GM18873 (cell line): ENCODE measurements at regions not wholly inside any gene's neighbourhood (a gene's known extent, or its start where the extent isn't known, plus 50 kb on each side); places are given as distances from the start of the nearest gene placed in this dataset.
"Not testable (repeated sequence)": the region's sequence is repeated elsewhere in the genome, so short reads cannot be mapped to it uniquely, and the experiment has no call there.

Experiments used
- ATAC-seq: cut with Tn5 transposase; IDR thresholded peaks from one replicate; pipeline ENCODE4 v1.9.1; 2021; ENCODE audit warnings: mild to moderate bottlenecking, moderate library complexity, moderate number of reproducible peaks; ENCODE audit not compliant: unreplicated experiment, low FRiP score

DNA sequence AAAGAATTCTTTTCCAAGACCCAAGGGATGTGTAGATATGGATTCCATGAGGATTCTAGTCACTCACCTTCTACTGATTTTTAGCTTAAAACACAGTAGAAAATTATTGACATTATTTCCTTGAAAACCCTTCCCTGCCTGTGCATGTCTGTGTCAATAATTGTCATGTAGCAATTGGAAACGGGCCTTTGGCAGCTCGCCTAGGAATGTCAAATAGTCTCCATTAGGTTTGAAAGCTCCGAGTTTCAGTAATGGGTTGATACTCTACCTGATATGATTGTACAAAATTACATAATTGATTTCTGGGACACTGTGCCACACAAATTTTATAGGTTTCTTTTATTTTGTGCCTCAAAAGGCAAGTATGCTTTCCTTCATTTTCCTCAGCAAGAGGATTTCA lies 515.2 kb upstream of the ARID1B start:
- no peak for ATAC-seq

DNA sequence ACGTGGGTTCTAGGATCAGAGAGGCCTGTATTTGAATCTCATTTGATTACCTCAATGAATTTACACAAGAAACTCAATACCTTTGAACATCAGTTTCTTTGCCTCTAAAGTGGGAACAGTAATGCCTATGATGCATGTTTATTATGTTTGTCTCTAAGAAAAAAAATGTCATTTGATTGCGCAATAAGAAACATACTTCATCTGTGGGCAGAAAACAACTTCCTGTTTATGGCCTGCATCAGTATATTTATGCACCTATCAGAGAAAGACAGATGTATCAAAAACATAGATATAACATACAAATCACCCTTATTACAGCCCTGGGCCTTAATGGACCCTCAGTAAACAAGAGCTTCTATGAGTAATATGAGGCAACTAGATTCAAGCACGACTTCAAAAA lies 516.4 kb upstream of the ARID1B start:
- ATAC-seq, result no peak

DNA sequence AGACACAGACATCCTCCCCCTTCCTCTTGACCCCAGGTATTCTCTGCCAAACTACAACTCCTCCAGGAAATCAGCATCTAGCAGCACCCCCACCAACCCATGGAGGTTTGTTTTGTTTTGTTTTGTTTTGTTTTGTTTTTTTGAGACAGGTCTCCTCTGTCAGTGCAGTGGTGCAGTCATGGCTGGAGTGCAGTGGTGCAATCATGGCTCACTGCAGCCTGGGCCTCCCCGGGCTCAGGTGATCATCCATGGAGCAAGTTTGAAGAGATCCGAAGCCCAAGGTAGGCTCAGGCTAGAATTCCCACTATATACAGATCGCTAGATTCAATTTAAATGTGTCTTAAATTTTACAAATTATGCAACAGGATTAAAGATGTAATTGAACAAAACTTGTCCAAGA lies 518.2 kb upstream of the ARID1B start:
- no peak for ATAC-seq

DNA sequence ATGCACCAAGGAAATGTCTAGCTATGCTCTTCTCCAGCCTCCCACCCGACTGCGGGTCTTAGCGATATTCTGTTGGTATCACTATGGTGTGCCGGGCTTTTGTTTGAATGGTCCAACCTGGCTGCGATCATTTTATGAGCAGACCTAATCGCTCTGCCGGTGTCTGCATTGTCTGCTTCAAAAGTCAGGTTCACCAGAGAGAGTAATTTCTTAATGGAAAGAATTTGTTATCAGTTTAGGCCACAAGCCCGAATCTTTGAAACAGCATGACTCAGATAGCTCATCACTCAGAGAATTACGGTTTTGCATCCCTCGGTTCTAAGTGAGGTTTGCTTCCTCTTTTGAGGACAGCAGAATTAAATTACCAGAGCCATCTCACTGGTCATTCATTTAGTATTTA lies 521.0 kb upstream of the ARID1B start:
- no peak for ATAC-seq

DNA sequence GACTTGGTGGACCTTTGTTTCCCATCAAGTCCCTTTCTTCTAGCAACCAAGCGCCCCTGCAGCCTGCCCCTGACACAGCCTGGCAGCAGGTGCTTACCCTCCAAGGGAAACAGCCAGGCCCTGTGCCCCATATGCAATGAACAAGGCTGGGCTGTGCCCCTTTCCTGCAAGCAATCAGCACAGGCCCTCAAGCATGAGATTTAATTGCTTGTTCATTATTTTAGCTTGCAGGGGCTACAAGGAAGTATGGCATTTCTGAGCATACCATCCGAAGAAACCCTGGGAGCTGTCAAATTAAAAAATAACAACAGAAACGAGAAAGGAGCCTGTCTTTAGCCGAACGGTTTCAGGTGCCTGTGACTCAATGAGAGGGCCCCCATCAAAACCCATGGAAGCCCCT lies 522.9 kb upstream of the ARID1B start:
- no peak for ATAC-seq

DNA sequence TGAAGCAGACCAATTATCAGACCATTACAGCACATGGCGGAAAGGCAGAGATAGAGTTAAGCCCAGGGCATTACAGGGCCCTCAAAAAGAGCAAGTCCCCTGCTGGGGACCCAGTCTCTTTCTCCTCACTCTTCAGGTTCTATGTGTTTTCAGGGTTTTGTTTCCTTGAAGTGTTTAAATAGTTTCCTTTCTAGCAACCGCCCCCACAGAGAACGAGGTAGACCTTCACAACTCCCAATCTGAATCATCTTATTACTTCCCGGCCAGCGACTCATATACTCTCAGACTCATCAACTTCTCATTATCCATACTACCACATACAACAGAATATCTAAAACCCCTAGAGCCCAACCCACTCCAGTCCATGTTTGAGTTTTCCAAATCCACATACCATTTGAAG lies 526.6 kb upstream of the ARID1B start:
- no peak for ATAC-seq

DNA sequence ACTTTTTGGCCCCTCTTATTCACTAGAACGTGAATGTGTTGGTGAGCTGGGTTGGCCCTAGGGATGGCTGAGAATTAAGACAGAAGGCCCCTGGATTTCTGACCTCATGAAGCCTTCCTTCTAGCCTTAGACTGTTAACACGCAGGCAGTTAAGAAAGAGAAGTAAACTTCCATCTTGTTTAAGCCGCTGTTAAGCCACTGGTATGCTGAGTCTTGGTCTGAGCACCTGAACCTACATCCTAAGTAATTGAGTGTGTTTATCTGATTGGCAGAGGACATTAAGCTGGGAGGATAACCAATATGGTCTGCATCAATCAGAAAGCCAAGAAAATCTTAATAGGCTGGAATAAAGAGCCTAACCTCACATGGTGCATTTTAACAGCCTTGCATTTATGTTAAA lies 535.0 kb upstream of the ARID1B start:
- no peak for ATAC-seq

DNA sequence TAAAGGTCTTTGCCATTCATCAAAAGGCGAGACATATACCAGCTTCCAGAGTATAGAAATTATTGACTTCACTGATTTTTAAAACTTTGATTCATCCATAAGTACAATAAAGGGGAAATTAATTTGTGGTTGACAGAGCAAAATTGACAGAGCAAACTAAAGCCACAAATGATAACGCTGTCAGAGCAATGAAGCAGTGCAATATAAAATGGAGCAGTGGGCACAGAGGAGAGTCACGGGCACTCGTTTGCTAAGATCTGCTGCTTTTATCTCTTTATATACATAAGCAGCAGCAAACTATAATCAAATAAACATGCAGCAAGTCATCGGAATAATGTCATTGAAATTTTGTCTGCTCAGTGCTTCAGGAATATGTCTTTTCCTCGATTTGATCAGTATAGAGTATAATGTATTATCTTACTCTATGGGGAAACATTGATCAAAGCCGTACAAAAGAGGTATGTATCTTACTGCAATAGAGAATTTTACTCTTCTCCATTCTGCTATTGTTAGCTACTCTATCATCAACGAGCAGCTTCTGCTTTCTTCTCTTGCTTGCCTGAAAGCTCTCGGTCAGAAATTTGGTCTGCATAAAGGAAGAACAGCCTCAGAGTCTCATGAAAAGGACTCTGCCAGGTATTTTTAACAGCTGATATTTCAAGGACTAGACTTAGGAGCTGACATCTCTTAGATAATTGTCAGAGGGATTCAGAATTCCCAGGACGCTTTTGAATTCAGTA lies 546.0 kb upstream of the ARID1B start:
- ATAC-seq, result no peak

DNA sequence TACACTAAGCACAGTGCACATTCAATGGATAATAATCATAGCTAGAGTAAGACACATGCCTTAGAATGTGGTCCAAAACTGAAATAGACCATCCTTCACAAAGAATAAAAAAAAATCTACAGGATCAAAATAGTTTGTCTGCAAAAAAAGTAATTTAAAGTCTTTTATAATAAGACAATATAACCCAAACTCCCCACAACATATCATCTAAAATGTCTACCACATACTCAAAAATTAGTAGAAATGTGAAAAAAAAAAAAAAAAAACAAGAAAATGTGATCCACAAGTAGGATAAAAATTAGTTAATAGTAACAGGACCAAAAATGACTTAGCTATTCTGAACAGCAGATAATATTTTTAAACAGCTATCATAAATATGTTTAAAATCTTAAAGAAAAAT lies 557.2 kb upstream of the ARID1B start:
- ATAC-seq, result no peak

DNA sequence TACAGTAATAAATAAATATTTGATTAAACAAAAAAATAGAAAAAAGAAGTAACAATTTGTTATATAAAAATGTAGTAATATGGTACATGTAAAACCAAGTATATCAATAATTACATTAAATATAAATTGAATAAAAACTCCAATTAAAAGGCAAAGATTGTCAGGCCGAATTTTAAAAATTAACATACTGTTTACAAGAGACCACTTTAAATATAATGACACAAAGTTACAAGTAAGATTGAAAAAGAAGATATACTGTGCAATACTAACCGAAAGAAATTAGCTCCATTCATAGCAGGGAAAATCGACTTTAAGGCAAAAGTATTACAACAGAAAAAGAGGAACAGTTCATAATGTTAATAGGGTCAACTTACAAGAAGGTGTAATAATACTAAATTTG lies 571.5 kb upstream of the ARID1B start:
- no peak for ATAC-seq

DNA sequence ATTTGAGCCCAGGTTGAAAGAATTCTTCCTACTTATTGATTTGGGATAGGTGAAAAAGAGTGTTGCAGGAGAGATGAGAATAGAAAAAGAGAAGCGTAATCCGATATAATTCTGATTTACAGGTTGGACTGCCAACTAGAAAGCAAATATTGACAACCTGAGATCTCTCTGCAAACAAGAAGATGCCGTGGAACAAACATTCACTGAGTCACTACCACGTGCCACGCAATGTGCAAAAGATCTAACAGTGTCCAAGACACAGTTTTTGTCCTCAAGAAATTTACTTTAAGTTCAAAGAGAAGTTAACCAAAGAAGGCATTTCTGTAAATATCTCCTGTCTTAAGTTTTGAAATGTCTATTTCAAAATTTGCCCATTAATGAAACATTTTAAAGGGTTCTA lies 578.0 kb upstream of the ARID1B start:
- no peak for ATAC-seq

DNA sequence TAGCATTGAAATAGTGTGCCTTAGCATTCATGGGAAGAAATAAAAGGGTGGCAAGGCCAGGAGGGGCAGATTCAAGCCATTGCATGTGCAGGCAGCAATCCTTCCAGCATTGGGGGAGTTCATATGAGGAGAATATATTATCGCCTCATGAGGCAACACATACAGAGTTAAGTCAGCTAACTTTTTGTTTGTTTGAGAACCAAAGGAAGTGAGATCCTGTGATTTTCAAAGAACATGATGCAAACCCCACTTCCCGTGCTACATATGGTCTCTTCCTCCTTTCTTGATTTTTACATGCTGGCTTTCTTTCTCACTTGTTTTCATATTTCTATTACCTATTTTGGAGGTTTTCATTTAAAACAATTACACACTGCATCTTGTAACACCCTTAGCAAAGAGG lies 579.7 kb upstream of the ARID1B start:
- no peak for ATAC-seq

DNA sequence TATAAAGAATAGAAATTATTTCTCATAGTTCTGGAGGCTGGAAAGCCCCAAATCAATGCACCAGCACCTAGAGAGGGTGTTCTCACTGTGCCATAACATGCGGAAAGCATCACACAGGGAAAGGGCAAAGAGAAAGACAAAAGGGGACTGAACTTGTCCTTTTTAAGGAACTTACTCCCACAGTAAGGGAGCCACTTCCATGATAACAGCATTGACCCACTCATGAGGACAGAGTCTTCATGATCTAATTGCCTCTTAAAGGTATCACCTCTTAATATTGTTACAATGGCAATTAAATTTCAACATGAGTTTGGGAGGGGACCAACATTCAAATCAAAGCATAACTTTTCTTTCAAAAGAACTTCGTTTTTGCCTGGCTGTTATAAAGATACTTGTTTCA lies 582.2 kb upstream of the ARID1B start:
- no peak for ATAC-seq

DNA sequence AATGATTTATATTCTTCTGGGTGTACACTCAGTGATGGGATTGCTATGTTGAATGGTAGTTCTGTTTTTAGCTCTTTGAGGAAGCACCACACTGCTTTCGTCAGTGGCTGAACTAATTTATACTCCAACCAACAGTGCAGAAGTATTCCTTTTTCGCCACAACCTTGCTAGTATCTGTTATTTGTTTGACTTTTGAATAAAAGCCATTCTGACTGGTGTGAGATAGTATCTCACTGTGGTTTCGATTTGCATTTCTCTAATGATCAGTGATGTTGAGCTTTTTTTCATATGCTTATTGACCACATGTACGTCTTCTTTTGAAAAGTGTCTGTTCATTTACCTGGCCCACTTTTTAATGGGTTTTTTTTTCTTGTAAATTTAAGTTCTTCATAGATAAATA lies 583.8 kb upstream of the ARID1B start:
- no peak for ATAC-seq

DNA sequence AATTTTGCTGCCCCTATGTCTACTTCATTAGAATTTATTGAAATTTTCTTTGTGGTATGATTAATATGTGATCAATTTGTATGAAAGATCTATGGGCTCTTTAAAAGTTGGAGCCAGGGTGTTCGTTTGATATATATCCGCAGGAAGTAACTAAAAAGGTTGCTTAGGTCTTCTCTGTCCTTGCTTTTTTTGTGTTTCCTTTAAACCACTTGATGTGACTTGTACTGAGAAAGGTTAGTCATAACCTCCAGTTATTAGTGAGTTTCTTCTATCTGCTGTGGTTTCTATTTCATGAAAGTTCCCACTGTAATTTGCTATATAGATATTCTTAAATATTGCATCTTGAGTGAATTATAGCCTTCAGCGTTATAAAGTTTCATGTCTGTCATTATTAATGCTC lies 585.3 kb upstream of the ARID1B start:
- no peak for ATAC-seq

DNA sequence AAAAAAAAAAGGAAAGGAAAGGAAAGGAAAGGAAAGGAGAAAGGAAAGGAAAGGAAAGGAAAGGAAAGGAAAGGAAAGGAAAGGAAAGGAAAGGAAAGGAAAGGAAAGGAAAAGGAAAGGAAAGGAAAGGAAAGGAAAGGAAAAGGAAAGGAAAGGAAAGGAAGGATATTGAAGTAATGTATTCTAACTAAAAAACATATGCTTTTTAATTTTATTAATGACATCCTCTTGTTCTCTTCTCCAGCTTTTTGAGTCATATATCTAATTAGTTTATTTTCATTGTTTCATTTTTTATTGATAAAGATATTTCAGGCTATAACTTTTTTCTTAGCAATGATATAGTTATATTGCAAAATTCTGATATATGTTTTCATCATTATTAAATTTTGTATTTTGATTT lies 585.8 kb upstream of the ARID1B start:
- ATAC-seq, result not testable (repeated sequence)

DNA sequence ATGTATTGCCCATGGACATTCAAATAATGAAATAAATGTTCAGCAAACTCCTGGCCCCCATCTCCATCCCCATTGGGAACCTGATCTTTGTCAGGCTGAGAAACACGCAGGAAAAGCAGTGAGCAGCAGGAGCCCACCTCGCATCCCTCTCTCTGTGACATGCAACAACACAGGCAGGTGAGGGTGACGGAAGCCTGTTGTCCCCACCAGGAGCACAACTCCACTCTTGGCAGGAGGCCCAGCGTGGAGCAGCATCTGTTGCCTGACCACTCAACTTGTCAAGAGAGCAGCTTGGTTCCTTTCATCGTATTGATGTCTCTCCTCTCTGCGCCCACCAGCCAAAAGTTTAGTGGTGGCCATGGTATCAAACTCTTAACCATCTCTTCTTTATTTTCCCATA lies 586.9 kb upstream of the ARID1B start:
- ATAC-seq, result no peak

DNA sequence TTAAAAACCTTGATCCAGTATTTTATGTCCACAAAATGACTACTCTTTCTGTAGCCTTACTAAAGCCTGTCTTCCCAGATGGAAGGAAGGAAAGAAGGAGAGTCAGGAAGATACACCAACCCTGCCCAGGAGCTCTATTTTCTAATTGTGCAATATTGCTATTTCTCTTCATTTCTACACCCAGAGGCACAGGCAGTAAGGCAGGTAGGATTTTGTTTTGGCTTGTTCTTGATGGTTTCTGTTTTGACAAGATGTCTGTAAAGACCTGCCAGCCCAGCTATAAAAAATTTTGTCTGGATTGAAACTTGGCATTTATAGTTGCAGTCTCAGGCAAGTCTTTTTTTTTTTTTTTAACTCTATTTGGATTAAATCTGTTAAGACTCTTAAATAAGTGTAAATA lies 587.5 kb upstream of the ARID1B start:
- ATAC-seq, result no peak

DNA sequence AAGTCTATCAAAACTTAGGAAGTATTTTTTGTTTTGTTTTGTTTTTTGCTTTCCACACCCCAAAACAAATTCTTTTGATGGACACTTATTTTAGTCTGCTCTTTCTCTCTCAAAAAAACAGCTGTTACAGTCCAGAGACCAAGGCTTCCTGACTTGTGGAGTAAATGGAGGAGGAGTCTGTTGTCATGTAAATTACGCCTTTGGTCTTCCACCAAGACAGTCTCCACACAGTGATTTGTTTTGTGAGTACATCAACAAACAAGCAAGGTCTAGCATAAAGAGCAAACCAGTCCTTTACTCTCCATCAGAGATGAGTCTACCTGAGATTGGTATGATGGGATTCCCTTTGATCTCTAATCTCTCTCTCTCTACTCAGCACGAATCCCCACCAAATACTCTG lies 588.0 kb upstream of the ARID1B start:
- no peak for ATAC-seq

DNA sequence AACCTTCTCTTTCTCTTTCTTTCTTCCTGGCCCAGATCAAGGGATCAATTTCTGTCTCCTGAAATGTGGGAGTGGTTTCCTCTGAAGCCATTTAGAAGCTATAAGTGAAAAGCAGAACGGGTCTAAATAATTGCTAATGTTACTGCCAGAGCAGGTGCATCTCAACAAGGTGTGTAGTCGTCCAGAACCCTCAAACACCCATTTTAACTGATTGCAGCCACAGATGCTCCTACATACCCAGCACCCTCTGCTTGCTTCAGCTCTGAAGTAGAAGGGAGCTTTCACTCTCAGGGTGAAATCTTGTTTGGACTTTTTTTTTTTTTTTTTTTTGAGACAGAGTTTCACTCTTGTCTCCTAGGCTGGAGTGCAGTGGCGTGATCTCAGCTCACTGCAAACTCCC lies 592.1 kb upstream of the ARID1B start:
- ATAC-seq, result no peak

DNA sequence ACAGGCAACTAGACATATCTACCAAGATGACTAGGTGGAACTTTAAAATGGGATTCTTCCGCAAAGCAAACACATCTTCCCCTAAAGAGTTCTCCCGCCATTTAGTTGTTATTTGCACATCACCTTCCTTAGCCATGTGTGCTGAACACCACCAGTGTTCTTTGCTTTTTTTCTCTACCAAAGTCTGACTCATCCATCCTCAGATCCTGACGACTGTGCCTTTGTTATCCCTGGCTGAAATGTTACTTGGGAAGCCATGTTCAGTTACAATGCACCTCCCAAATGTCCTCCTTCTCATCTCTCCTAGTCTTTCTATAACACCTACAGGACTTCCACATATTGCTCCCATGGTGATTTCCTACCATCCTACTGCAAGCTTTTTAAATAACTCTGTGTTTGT lies 593.5 kb upstream of the ARID1B start:
- ATAC-seq, result no peak

DNA sequence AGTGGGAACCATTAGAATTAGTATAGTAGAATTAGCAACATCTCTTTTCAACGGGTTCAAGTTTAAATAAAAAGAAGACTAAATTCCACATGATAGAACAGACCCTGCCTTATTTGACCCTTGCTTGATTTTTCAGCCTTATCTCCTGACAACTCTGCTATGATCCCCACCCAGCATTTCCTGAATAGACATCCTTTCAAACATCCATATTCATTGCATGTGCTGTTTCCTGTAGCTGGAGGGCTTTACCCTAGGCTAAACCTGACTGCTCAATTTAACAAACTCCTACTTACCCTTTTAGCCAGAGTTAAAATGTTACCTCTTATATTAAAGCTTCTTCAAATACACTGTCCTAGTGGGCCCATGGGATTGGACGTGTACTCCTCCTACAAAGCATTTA lies 594.8 kb upstream of the ARID1B start:
- ATAC-seq, result no peak

DNA sequence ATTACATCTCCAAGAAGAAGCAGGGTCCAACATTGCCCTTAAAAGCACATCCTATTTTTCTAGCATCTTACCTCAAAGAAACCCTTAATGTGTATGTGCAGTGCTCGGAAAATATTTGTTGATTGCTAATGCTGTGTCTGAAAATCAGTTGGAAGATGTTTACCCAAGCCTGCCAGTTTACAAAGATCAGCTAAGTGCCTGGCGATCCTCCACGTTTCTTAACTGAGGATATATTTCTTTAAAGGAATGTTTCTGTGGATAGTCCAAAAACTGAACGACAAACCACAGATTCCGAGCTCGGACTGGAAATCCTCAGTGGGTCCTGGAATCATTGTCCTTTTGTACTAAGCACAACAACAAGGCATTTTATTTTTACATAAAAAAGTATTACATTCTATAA lies 595.7 kb upstream of the ARID1B start:
- no peak for ATAC-seq
